Upper lobe of right lung (tissue), 1 donor: ENCODE measurements at regions not wholly inside any gene's neighbourhood (a gene's known extent, or its start where the extent isn't known, plus 50 kb on each side); places are given as distances from the start of the nearest gene placed in this dataset.

Source experiments
- ATAC-seq: fragments of 200-7000 bp; cut with Tn5 transposase; one replicate; pipeline ENCODE4 v1.9.1; 2020; ENCODE audit warnings: mild to moderate bottlenecking, moderate library complexity
- DNase-seq: peaks from one replicate; pipeline ENCODE4 v3.0.0-alpha.2; 2020
- H3K27ac ChIP-seq: fragments of 200-600 bp; one replicate; pipeline ENCODE4 v1.8.0; 2022
- H3K27me3 ChIP-seq: fragments of 200-600 bp; one replicate; pipeline ENCODE4 v1.8.0; 2022; ENCODE audit warnings: mild to moderate bottlenecking
- H3K36me3 ChIP-seq: fragments of 200-600 bp; one replicate; pipeline ENCODE4 v1.8.0; 2022
- H3K4me1 ChIP-seq: fragments of 200-600 bp; one replicate; pipeline ENCODE4 v1.8.0; 2022
- H3K4me3 ChIP-seq: fragments of 200-600 bp; one replicate; pipeline ENCODE4 v1.8.0; 2022; ENCODE audit warnings: mild to moderate bottlenecking
- H3K9me3 ChIP-seq: fragments of 200-600 bp; one replicate; pipeline ENCODE4 v1.8.0; 2022
- CTCF ChIP-seq: fragments of 200-600 bp; IDR thresholded peaks from one replicate; pipeline ENCODE4 v1.8.0; 2022; ENCODE audit warnings: antibody characterized with exemption
- intact Hi-C: fragments of 100-400 bp; cut with DNase I; formaldehyde crosslinking; loops from one replicate; pipeline ENCODE4 v1.11.0; 2022
- donor health status: DM: no; HTN: yes; CAD: no; lungs with severe emphysema.

- Histone ChIP-seq H3K4me3 (no peak overlapping the region), H3K27me3 (no peaks in the 10 kb centered on the region), H3K4me1 (no peaks in the 10 kb centered on the region), H3K9me3 (no peaks in the 10 kb centered on the region), H3K27ac (no peak overlapping the region), H3K36me3 (no peaks in the 10 kb centered on the region)
- DNase-seq (no peak), ATAC-seq (no peak)
- no peak for TF ChIP-seq CTCF
- intact Hi-C loops, result no loop called here
Measured at GRCh38 chr7:134391223-134391622, 67.7 kb downstream of the AKR1B1 start.

- H3K27me3 ChIP-seq, result no peaks in the 10 kb centered on the region
- H3K9me3 ChIP-seq, result no peaks in the 10 kb centered on the region
- H3K4me1 ChIP-seq, result no peaks in the 10 kb centered on the region
- no peak for TF ChIP-seq CTCF
- ATAC-seq (no peak), DNase-seq (no peak)
- no peak overlapping the region for H3K27ac ChIP-seq
- intact Hi-C loops, result no loop called here
- no peak overlapping the region for H3K4me3 ChIP-seq
- no peaks in the 10 kb centered on the region for H3K36me3 ChIP-seq
Measured at GRCh38 chr7:134388336-134389019, 70.4 kb downstream of the AKR1B1 start.

DNA sequence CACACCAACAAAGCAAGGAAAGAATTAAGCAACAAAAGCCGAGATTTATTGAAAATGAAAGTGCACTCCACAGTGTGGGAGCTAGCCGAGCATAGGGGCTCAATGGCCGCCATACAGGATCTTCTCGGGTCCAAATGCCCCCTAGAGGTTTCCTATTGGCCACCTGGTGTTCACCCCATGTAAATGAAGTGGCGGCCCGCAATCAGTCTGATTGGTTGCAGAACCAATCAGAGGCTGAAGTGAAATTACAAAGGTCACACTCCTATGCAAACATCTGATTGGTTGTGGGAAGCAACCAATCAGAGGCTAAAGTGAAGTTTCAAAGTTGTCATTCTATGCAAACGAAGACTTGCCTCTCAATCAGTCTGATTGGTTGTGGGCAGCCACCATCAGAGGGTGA lies 61.8 kb upstream of the SLC35B4 start:
- Histone ChIP-seq H3K4me3 (no peak overlapping the region), H3K4me1 (no peaks in the 10 kb centered on the region), H3K27me3 (no peaks in the 10 kb centered on the region), H3K9me3 (no peaks in the 10 kb centered on the region), H3K27ac (no peak overlapping the region), H3K36me3 (no peaks in the 10 kb centered on the region)
- intact Hi-C loops, result no loop called here
- DNase-seq (no peak), ATAC-seq (no peak)
- no peak for TF ChIP-seq CTCF

- Histone ChIP-seq H3K36me3 (no peaks in the 10 kb centered on the region), H3K27me3 (peaks cover 7% of the 10 kb centered on the region), H3K27ac (no peak overlapping the region), H3K4me1 (no peaks in the 10 kb centered on the region), H3K9me3 (no peaks in the 10 kb centered on the region), H3K4me3 (no peak overlapping the region)
- no peak for DNase-seq
- no peak for TF ChIP-seq CTCF
- ATAC-seq, result no peak
- intact Hi-C loops, result no loop called here
Measured at GRCh38 chr7:134376693-134377092, 60.0 kb upstream of the SLC35B4 start.

GRCh38 chr7:134375206-134375605 lies 58.5 kb upstream of the SLC35B4 start:
- Histone ChIP-seq H3K27me3 (peaks cover 7% of the 10 kb centered on the region), H3K9me3 (no peaks in the 10 kb centered on the region), H3K4me3 (no peak overlapping the region), H3K36me3 (no peaks in the 10 kb centered on the region), H3K27ac (no peak overlapping the region), H3K4me1 (no peaks in the 10 kb centered on the region)
- ATAC-seq (no peak), DNase-seq (no peak)
- intact Hi-C loops, result no loop called here
- no peak for TF ChIP-seq CTCF

DNA sequence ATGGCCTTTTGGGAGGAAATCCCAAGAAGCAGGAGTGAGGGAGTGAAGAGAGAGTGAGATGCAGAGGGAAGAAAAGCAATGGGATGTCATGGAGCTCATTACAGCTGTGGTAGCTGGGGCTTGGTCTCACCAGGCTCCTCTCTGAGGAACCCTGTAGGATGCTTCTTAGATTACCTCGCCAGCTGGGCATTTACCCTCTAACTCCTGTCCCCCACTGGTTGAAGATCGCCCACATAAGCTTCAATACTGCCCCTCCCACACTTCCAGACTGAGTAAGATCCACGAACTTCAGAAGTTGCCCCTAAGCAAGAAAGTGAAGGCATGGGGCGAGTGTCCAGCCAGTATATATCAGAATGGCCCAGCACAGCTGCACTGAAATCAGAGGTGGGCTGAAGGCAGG lies 58.1 kb upstream of the SLC35B4 start:
- intact Hi-C loops, result no loop called here
- H3K9me3 ChIP-seq, result no peaks in the 10 kb centered on the region
- no peak overlapping the region for H3K27ac ChIP-seq
- H3K4me1 ChIP-seq, result peaks cover under 1% of the 10 kb centered on the region
- H3K27me3 ChIP-seq, result peaks cover 7% of the 10 kb centered on the region
- no peak for DNase-seq
- no peak overlapping the region for H3K4me3 ChIP-seq
- TF ChIP-seq CTCF, result no peak
- no peaks in the 10 kb centered on the region for H3K36me3 ChIP-seq
- no peak for ATAC-seq
